ENCODE measurements at regions not wholly inside any gene's neighbourhood (a gene's known extent, or its start where the extent isn't known, plus 50 kb on each side); places are given as distances from the start of the nearest gene placed in this dataset.

- no peak overlapping the region for H2AFZ ChIP-seq (ENCODE audit: low read length)
- H3K79me2 ChIP-seq (ENCODE audit: insufficient read depth, low read length): no peaks in the 10 kb centered on the region
- H3K27me3 ChIP-seq (ENCODE audit: insufficient read depth, low read length): no peaks in the 10 kb centered on the region
- no peaks in the 10 kb centered on the region for H3K36me3 ChIP-seq (ENCODE audit: insufficient read depth, low read length)
- no peak overlapping the region for H3K27ac ChIP-seq (ENCODE audit: low read depth, low read length)
- no peaks in the 10 kb centered on the region for H3K4me1 ChIP-seq (ENCODE audit: insufficient read depth, low read length)
- no peak for DNase-seq (ENCODE audit: insufficient read length, low spot score, missing footprints)
- H4K20me1 ChIP-seq (ENCODE audit: insufficient read depth, low read length): no peaks in the 10 kb centered on the region
- H3K4me3 ChIP-seq (ENCODE audit: insufficient read depth, low read length): no peak overlapping the region
- no peaks in the 10 kb centered on the region for H3K9me3 ChIP-seq (ENCODE audit: low read depth, low read length)
- no peak for TF ChIP-seq CTCF (IDR thresholded peaks at IDR 0.05; ENCODE audit: extremely low read depth, low read depth, low read length)
- no peak overlapping the region for H3K4me2 ChIP-seq (ENCODE audit: insufficient read depth, low read length)
Measured at GRCh38 chr3:18054625-18055024, 312.2 kb upstream of the TBC1D5 start.

- Histone ChIP-seq H3K27me3 (ENCODE audit: insufficient read depth, low read length) (no peaks in the 10 kb centered on the region), H3K4me1 (ENCODE audit: insufficient read depth, low read length) (no peaks in the 10 kb centered on the region), H3K4me3 (ENCODE audit: insufficient read depth, low read length) (no peak overlapping the region), H3K9me3 (ENCODE audit: low read depth, low read length) (no peaks in the 10 kb centered on the region), H3K79me2 (ENCODE audit: insufficient read depth, low read length) (no peaks in the 10 kb centered on the region), H4K20me1 (ENCODE audit: insufficient read depth, low read length) (no peaks in the 10 kb centered on the region), H3K27ac (ENCODE audit: low read depth, low read length) (no peak overlapping the region), H2AFZ (ENCODE audit: low read length) (peak overlapping the region; percentile 46), H3K4me2 (ENCODE audit: insufficient read depth, low read length) (no peak overlapping the region), H3K36me3 (ENCODE audit: insufficient read depth, low read length) (no peaks in the 10 kb centered on the region)
- DNase-seq (ENCODE audit: insufficient read length, low spot score, missing footprints): no peak
- no peak for TF ChIP-seq CTCF (IDR thresholded peaks at IDR 0.05; ENCODE audit: extremely low read depth, low read depth, low read length)
Measured at GRCh38 chr3:18051306-18051705, 308.9 kb upstream of the TBC1D5 start.

- no peaks in the 10 kb centered on the region for H3K79me2 ChIP-seq (ENCODE audit: insufficient read depth, low read length)
- H3K27me3 ChIP-seq (ENCODE audit: insufficient read depth, low read length): no peaks in the 10 kb centered on the region
- H4K20me1 ChIP-seq (ENCODE audit: insufficient read depth, low read length): no peaks in the 10 kb centered on the region
- H2AFZ ChIP-seq (ENCODE audit: low read length): no peak overlapping the region
- no peaks in the 10 kb centered on the region for H3K36me3 ChIP-seq (ENCODE audit: insufficient read depth, low read length)
- DNase-seq (ENCODE audit: insufficient read length, low spot score, missing footprints): no peak
- TF ChIP-seq CTCF (IDR thresholded peaks at IDR 0.05; ENCODE audit: extremely low read depth, low read depth, low read length): no peak
- no peak overlapping the region for H3K4me3 ChIP-seq (ENCODE audit: insufficient read depth, low read length)
- H3K27ac ChIP-seq (ENCODE audit: low read depth, low read length): no peak overlapping the region
- no peaks in the 10 kb centered on the region for H3K9me3 ChIP-seq (ENCODE audit: low read depth, low read length)
- no peaks in the 10 kb centered on the region for H3K4me1 ChIP-seq (ENCODE audit: insufficient read depth, low read length)
- H3K4me2 ChIP-seq (ENCODE audit: insufficient read depth, low read length): no peak overlapping the region
Measured at GRCh38 chr3:18049096-18049495, 306.7 kb upstream of the TBC1D5 start.

- no peak overlapping the region for H2AFZ ChIP-seq (ENCODE audit: low read length)
- no peaks in the 10 kb centered on the region for H3K9me3 ChIP-seq (ENCODE audit: low read depth, low read length)
- H4K20me1 ChIP-seq (ENCODE audit: insufficient read depth, low read length): no peaks in the 10 kb centered on the region
- H3K4me2 ChIP-seq (ENCODE audit: insufficient read depth, low read length): no peak overlapping the region
- no peaks in the 10 kb centered on the region for H3K36me3 ChIP-seq (ENCODE audit: insufficient read depth, low read length)
- H3K27me3 ChIP-seq (ENCODE audit: insufficient read depth, low read length): no peaks in the 10 kb centered on the region
- H3K4me3 ChIP-seq (ENCODE audit: insufficient read depth, low read length): no peak overlapping the region
- TF ChIP-seq CTCF (IDR thresholded peaks at IDR 0.05; ENCODE audit: extremely low read depth, low read depth, low read length): no peak
- no peak overlapping the region for H3K27ac ChIP-seq (ENCODE audit: low read depth, low read length)
- no peak for DNase-seq (ENCODE audit: insufficient read length, low spot score, missing footprints)
- no peaks in the 10 kb centered on the region for H3K4me1 ChIP-seq (ENCODE audit: insufficient read depth, low read length)
- H3K79me2 ChIP-seq (ENCODE audit: insufficient read depth, low read length): no peaks in the 10 kb centered on the region
Measured at GRCh38 chr3:18047052-18047451, 304.6 kb upstream of the TBC1D5 start.
